ENCODE measurements at regions not wholly inside any gene's neighbourhood (a gene's known extent, or its start where the extent isn't known, plus 50 kb on each side); places are given as distances from the start of the nearest gene placed in this dataset.

DNA sequence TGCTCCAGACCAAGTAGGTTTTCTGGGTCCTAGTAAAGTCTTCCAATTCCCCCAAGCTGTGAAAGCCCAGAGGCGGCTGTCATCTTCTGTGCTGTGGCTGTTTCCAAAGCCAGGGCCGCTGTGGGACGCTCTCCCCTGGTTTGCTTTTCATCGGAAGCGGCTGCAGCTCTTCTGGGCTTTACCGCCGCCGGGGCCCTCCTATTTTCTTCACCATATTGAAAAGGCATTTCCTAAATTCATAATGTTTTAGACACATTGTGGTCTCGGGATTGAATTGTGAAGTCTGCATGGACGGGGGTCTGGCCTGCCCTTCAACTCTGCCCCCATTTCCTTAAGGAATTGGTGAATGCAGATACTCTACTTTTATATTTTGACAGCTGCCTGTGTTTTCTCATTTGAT, 551.4 kb upstream of the MGMT start:
- H3K36me3 Mint-ChIP-seq (ENCODE audit: unreplicated experiment) = no peaks in the 10 kb centered on the region
- H3K27ac Mint-ChIP-seq (ENCODE audit: unreplicated experiment) = no peak overlapping the region
- H3K4me1 Mint-ChIP-seq (ENCODE audit: low read depth, unreplicated experiment) = no peaks in the 10 kb centered on the region
- TF ChIP-seq, protein P1, sequence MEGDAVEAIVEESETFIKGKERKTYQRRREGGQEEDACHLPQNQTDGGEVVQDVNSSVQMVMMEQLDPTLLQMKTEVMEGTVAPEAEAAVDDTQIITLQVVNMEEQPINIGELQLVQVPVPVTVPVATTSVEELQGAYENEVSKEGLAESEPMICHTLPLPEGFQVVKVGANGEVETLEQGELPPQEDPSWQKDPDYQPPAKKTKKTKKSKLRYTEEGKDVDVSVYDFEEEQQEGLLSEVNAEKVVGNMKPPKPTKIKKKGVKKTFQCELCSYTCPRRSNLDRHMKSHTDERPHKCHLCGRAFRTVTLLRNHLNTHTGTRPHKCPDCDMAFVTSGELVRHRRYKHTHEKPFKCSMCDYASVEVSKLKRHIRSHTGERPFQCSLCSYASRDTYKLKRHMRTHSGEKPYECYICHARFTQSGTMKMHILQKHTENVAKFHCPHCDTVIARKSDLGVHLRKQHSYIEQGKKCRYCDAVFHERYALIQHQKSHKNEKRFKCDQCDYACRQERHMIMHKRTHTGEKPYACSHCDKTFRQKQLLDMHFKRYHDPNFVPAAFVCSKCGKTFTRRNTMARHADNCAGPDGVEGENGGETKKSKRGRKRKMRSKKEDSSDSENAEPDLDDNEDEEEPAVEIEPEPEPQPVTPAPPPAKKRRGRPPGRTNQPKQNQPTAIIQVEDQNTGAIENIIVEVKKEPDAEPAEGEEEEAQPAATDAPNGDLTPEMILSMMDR (IDR thresholded peaks at IDR 0.05; ENCODE audit: partially characterized antibody, unreplicated experiment) = no peak
- no peak overlapping the region for H3K4me3 Mint-ChIP-seq (ENCODE audit: unreplicated experiment)
- no peak for DNase-seq
- H3K27me3 Mint-ChIP-seq (ENCODE audit: unreplicated experiment) = peaks cover 1% of the 10 kb centered on the region
- peaks cover under 1% of the 10 kb centered on the region for H3K9me3 Mint-ChIP-seq (ENCODE audit: unreplicated experiment)

DNA sequence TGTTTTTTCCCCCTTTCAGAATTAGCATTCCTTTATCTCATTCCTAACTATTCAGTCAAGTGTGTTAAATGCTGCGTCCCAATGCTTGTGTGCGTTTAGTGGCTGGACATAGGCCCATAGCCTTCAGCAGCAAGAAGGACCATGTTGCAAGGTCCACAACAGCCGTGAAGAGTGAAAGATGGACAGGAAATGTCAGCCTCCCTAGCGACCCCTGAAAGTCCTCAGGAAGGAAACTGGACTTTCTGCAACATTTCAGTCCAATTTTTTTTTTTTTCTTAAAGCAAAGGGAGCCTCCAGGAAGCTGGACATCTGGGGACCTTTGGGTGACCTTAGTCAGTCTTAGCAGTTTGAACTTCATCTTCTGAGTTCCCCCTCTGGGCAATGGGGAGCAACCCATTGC, 550.7 kb upstream of the MGMT start:
- H3K4me1 Mint-ChIP-seq (ENCODE audit: low read depth, unreplicated experiment) = no peaks in the 10 kb centered on the region
- peaks cover 4% of the 10 kb centered on the region for H3K27me3 Mint-ChIP-seq (ENCODE audit: unreplicated experiment)
- H3K27ac Mint-ChIP-seq (ENCODE audit: unreplicated experiment) = no peak overlapping the region
- H3K9me3 Mint-ChIP-seq (ENCODE audit: unreplicated experiment) = peaks cover 1% of the 10 kb centered on the region
- H3K36me3 Mint-ChIP-seq (ENCODE audit: unreplicated experiment) = no peaks in the 10 kb centered on the region
- no peak for DNase-seq
- TF ChIP-seq, protein P1 (IDR thresholded peaks at IDR 0.05; ENCODE audit: partially characterized antibody, unreplicated experiment) = no peak
- H3K4me3 Mint-ChIP-seq (ENCODE audit: unreplicated experiment) = no peak overlapping the region

DNA sequence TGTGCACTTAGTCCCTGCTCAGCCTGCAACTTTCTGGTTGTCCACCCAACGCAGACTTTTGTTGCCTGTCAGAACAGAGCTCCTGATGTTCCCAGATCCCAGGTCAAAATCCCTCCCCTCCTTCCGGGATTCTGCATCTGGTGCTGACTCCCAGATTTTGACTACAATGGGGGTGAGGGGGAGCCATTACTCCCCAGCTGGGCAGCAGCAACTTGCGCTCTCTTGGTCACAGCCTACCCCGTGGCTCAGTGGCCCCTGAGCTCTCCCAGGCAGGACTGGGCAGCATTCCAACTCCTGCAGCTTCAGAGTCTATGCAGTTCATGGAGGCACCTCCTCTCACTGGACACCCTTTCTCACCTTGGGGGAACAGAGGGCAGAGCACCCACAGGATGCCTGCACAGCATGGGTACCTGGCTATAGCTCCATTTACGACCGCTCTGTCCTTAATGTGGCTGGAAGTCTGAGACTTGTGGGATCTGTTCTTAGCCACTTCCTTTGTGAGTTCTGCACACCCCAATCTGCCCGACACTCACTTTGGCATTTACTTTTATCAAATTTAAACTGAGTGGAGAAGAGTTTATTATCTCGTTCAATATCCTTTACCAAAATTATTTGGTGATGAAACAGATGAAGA, 545.5 kb upstream of the MGMT start:
- Mint-ChIP-seq H3K4me1 (ENCODE audit: low read depth, unreplicated experiment) (no peaks in the 10 kb centered on the region), H3K27me3 (ENCODE audit: unreplicated experiment) (peaks cover 6% of the 10 kb centered on the region), H3K27ac (ENCODE audit: unreplicated experiment) (no peak overlapping the region), H3K4me3 (ENCODE audit: unreplicated experiment) (no peak overlapping the region), H3K36me3 (ENCODE audit: unreplicated experiment) (no peaks in the 10 kb centered on the region), H3K9me3 (ENCODE audit: unreplicated experiment) (peaks cover 1% of the 10 kb centered on the region)
- TF ChIP-seq, protein P1 (IDR thresholded peaks at IDR 0.05; ENCODE audit: partially characterized antibody, unreplicated experiment) = no peak
- DNase-seq = no peak

DNA sequence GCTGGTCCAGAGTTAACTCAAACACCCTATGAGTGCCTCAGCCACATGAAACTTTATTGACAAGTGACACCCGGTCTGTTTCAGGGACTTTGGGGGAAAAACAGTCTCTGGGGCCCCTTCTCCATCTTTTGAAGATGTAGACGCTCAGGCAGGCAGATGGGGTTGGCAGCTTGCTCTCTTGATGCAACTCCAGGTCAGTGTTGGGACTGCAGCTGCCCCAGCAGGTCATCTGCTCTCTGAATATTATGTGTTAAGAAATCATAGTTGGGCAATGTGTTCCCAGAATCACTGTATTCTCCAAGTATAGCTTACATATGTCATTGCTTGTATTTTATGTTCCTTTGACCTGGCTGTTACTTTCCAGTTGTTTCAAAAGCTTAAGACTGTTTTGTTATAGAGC, 544.9 kb upstream of the MGMT start:
- H3K27me3 Mint-ChIP-seq (ENCODE audit: unreplicated experiment) = peaks cover 6% of the 10 kb centered on the region
- H3K9me3 Mint-ChIP-seq (ENCODE audit: unreplicated experiment) = peaks cover 1% of the 10 kb centered on the region
- TF ChIP-seq, protein P1 (IDR thresholded peaks at IDR 0.05; ENCODE audit: partially characterized antibody, unreplicated experiment) = no peak
- no peak overlapping the region for H3K4me3 Mint-ChIP-seq (ENCODE audit: unreplicated experiment)
- no peaks in the 10 kb centered on the region for H3K4me1 Mint-ChIP-seq (ENCODE audit: low read depth, unreplicated experiment)
- H3K36me3 Mint-ChIP-seq (ENCODE audit: unreplicated experiment) = no peaks in the 10 kb centered on the region
- H3K27ac Mint-ChIP-seq (ENCODE audit: unreplicated experiment) = no peak overlapping the region
- DNase-seq = no peak

DNA sequence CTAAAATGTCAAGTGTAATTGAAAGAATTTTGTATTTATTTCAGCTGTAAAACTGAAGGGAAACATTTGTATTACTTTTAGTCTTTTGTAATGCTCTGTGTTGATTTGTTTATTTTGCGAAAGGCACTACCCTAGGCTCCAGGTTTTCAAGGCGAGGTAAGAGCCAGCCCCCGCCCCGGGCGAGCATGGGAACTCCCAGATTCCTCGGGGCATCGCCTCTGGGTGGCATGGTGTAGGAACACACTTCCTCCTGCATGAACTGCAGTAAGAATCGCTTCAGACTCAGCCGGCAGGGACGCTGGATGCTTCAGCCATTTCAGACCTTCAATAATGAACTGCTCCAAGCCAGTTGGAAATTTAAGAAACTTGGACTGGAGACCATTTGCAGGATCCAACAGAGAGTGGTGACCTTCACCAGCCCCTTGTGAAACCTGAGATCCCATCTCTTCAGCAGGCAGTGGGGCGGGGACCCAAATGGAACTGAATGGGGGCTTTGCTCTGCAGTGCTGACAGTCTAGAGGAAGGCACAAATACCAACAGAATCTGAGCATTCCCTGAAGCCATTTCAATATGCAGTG, 544.3 kb upstream of the MGMT start:
- no peak overlapping the region for H3K27ac Mint-ChIP-seq (ENCODE audit: unreplicated experiment)
- peaks cover 1% of the 10 kb centered on the region for H3K9me3 Mint-ChIP-seq (ENCODE audit: unreplicated experiment)
- no peaks in the 10 kb centered on the region for H3K36me3 Mint-ChIP-seq (ENCODE audit: unreplicated experiment)
- no peak for DNase-seq
- TF ChIP-seq, protein P1 (IDR thresholded peaks at IDR 0.05; ENCODE audit: partially characterized antibody, unreplicated experiment) = no peak
- no peak overlapping the region for H3K4me3 Mint-ChIP-seq (ENCODE audit: unreplicated experiment)
- H3K27me3 Mint-ChIP-seq (ENCODE audit: unreplicated experiment) = peaks cover 6% of the 10 kb centered on the region
- no peaks in the 10 kb centered on the region for H3K4me1 Mint-ChIP-seq (ENCODE audit: low read depth, unreplicated experiment)
